Caco-2 (cell line): ENCODE measurements at regions not wholly inside any gene's neighbourhood (a gene's known extent, or its start where the extent isn't known, plus 50 kb on each side); places are given as distances from the start of the nearest gene placed in this dataset.

Experiments
- BruUV-seq: library from RNA; stranded (reverse); fragments of 400-500 nt; replicated peaks from 2 replicates; lab custom pipeline; 2021; lab: Mats Ljungman, UMichigan
- CTCF ChIA-PET: fragments of 300-600 bp; sonication (Branson Sonifier 250); formaldehyde crosslinking; loops from one replicate; lab custom pipeline; 2022; ENCODE audit warnings: antibody characterized with exemption; lab: Charles Lee
- POLR2A ChIA-PET: fragments of 300-600 bp; sonication (Branson Sonifier 250); formaldehyde crosslinking; loops from one replicate; lab custom pipeline; 2022; ENCODE audit warnings: antibody characterized with exemption; lab: Charles Lee
- DNase-seq, 2 experiments: peaks; one replicate each; pipeline versions ENCODE4 v3.0.0 to v3.0.0-alpha.2; 2020 to 2022
- H3K27me3 ChIP-seq: replicated peaks from 2 replicates; pipeline ENCODE4 v1.6.0; 2011; ENCODE audit warnings: low read length; ENCODE audit not compliant: control insufficient read depth, insufficient read depth
- H3K36me3 ChIP-seq: 2 replicates; pipeline ENCODE4 v1.5.1; 2011; ENCODE audit warnings: low read length; ENCODE audit not compliant: control insufficient read depth, insufficient read depth
- H3K4me1 ChIP-seq: fragments of 250-450 bp; sonication (Bioruptor Pico); 2 replicates; pipeline ENCODE4 v1.5.1; 2020; ENCODE audit warnings: mild to moderate bottlenecking
- H3K4me3 ChIP-seq: 2 replicates; pipeline ENCODE4 v1.5.1; 2011; ENCODE audit warnings: low read depth, mild to moderate bottlenecking, control low read depth, low read length
- H3K9me3 ChIP-seq: fragments of 250-450 bp; sonication (Bioruptor Pico); 2 replicates; pipeline ENCODE4 v1.5.1; 2020; ENCODE audit warnings: mild to moderate bottlenecking, moderate library complexity
- H3K27ac Mint-ChIP-seq: one replicate; pipeline ENCODE4 v1.8.0; 2022; ENCODE audit warnings: mixed read lengths; ENCODE audit not compliant: unreplicated experiment
- H3K27me3 Mint-ChIP-seq: one replicate; pipeline ENCODE4 v1.8.0; 2022; ENCODE audit warnings: mixed read lengths; ENCODE audit not compliant: insufficient read depth, unreplicated experiment
- H3K36me3 Mint-ChIP-seq: one replicate; pipeline ENCODE4 v1.8.0; 2022; ENCODE audit warnings: mild to moderate bottlenecking, mixed read lengths; ENCODE audit not compliant: insufficient read depth, unreplicated experiment
- H3K4me1 Mint-ChIP-seq: one replicate; pipeline ENCODE4 v1.8.0; 2022; ENCODE audit warnings: low read depth, mixed read lengths; ENCODE audit not compliant: unreplicated experiment
- H3K4me3 Mint-ChIP-seq: one replicate; pipeline ENCODE4 v1.8.0; 2022; ENCODE audit warnings: mild to moderate bottlenecking, moderate library complexity, mixed read lengths; ENCODE audit not compliant: unreplicated experiment
- H3K9me3 Mint-ChIP-seq: one replicate; pipeline ENCODE4 v1.8.0; 2022; ENCODE audit warnings: mixed read lengths; ENCODE audit not compliant: unreplicated experiment
- CTCF ChIP-seq, 2 experiments: fragments of 200-600 bp in 1 of 2; IDR thresholded peaks; 1 replicate in 1 of 2; 2 replicates in 1 of 2; pipeline versions ENCODE4 v1.5.1 to v1.8.0; 2011 to 2022; ENCODE audit warnings: antibody characterized with exemption in 1 of 2, control low read depth in 1 of 2, inconsistent platforms in 1 of 2, low read depth in 1 of 2, low read length in 1 of 2, mild to moderate bottlenecking in 1 of 2, moderate library complexity in 1 of 2; ENCODE audit not compliant: insufficient read depth in 1 of 2, severe bottlenecking in 1 of 2, unreplicated experiment in 1 of 2
- intact Hi-C: fragments of 100-400 bp; cut with micrococcal nuclease; formaldehyde crosslinking; loops from one replicate; pipeline ENCODE4 v1.10.0; 2022; ENCODE audit not compliant: unreplicated experiment

GRCh38 chr2:150051004-150051403 is 436.5 kb downstream of the RND3 start:
- H3K4me1 Mint-ChIP-seq: peaks cover 8% of the 10 kb centered on the region
- H3K4me3 Mint-ChIP-seq: no peak overlapping the region
- no peak for DNase-seq
- no peaks in the 10 kb centered on the region for H3K27me3 ChIP-seq
- no TSS peak for BruUV-seq
- no peak overlapping the region for H3K4me3 ChIP-seq
- no peak overlapping the region for H3K27ac Mint-ChIP-seq
- POLR2A ChIA-PET: no interaction called here
- TF ChIP-seq CTCF (IDR thresholded peaks at IDR 0.05; ENCODE audit: insufficient read depth in 1 of 2, low read depth in 1 of 2, low read length in 1 of 2, severe bottlenecking in 1 of 2, unreplicated experiment in 1 of 2): no peak
- H3K9me3 ChIP-seq: no peaks in the 10 kb centered on the region
- CTCF ChIA-PET: no interaction called here
- intact Hi-C loops: no loop called here
- no peaks in the 10 kb centered on the region for H3K27me3 Mint-ChIP-seq
- peaks cover 2% of the 10 kb centered on the region for H3K4me1 ChIP-seq
- H3K36me3 Mint-ChIP-seq: no peaks in the 10 kb centered on the region
- no peaks in the 10 kb centered on the region for H3K9me3 Mint-ChIP-seq
- H3K36me3 ChIP-seq: no peaks in the 10 kb centered on the region

- POLR2A ChIA-PET: interaction anchor here (0.6 kb wide), 1 partner anchor 297 kb away, joined by 6 read pairs; no protein-coding TSS in a partner anchor
- CTCF ChIA-PET: no interaction called here
- no TSS peak for BruUV-seq
These were observed 437.4 kb downstream of the RND3 start for GRCh38 chr2:150050036-150050435.

GRCh38 chr2:150047620-150048222 is 439.7 kb downstream of the RND3 start:
- H3K4me1 ChIP-seq: peaks cover 17% of the 10 kb centered on the region
- ChIA-PET POLR2A (no interaction called here), CTCF (no interaction called here)
- H3K27ac Mint-ChIP-seq: no peak overlapping the region
- H3K4me1 Mint-ChIP-seq: peaks cover 13% of the 10 kb centered on the region
- no peak for TF ChIP-seq CTCF (IDR thresholded peaks at IDR 0.05; ENCODE audit: insufficient read depth in 1 of 2, low read depth in 1 of 2, low read length in 1 of 2, severe bottlenecking in 1 of 2, unreplicated experiment in 1 of 2)
- H3K27me3 ChIP-seq: no peaks in the 10 kb centered on the region
- DNase-seq: no peak
- no peak overlapping the region for H3K4me3 ChIP-seq
- no peak overlapping the region for H3K4me3 Mint-ChIP-seq
- H3K27me3 Mint-ChIP-seq: no peaks in the 10 kb centered on the region
- no peaks in the 10 kb centered on the region for H3K9me3 Mint-ChIP-seq
- no peaks in the 10 kb centered on the region for H3K9me3 ChIP-seq
- H3K36me3 ChIP-seq: no peaks in the 10 kb centered on the region
- BruUV-seq: no TSS peak
- intact Hi-C loops: no loop called here
- no peaks in the 10 kb centered on the region for H3K36me3 Mint-ChIP-seq

More at GRCh38 chr2:150050036-150050435, 437.4 kb downstream of the RND3 start:
- H3K27me3 Mint-ChIP-seq: no peaks in the 10 kb centered on the region
- no peaks in the 10 kb centered on the region for H3K9me3 ChIP-seq
- intact Hi-C loops: no loop called here
- no peaks in the 10 kb centered on the region for H3K9me3 Mint-ChIP-seq
- no peak overlapping the region for H3K4me3 Mint-ChIP-seq
- H3K4me1 ChIP-seq: peaks cover 9% of the 10 kb centered on the region
- H3K4me3 ChIP-seq: no peak overlapping the region
- H3K36me3 ChIP-seq: no peaks in the 10 kb centered on the region
- no peaks in the 10 kb centered on the region for H3K27me3 ChIP-seq
- H3K4me1 Mint-ChIP-seq: peaks cover 8% of the 10 kb centered on the region
- TF ChIP-seq CTCF (IDR thresholded peaks at IDR 0.05; ENCODE audit: insufficient read depth in 1 of 2, low read depth in 1 of 2, low read length in 1 of 2, severe bottlenecking in 1 of 2, unreplicated experiment in 1 of 2): no peak
- no peaks in the 10 kb centered on the region for H3K36me3 Mint-ChIP-seq
- H3K27ac Mint-ChIP-seq: no peak overlapping the region
- DNase-seq: no peak
